ENCODE measurements at regions not wholly inside any gene's neighbourhood (a gene's known extent, or its start where the extent isn't known, plus 50 kb on each side); places are given as distances from the start of the nearest gene placed in this dataset.

GRCh38 chr5:4540375-4541173, 599.6 kb upstream of the ADAMTS16 start:
- TF ChIP-seq CTCF (conservative IDR thresholded peaks at IDR 0.05; ENCODE audit: low read length) (no peak), EZH2phosphoT487 (IDR thresholded peaks at IDR 0.05; ENCODE audit: borderline replicate concordance, low read depth, low read length) (no peak)

Measured in OCI-LY7 (cell line).